Tibial artery (tissue), 4 donors: ENCODE measurements at regions not wholly inside any gene's neighbourhood (a gene's known extent, or its start where the extent isn't known, plus 50 kb on each side); places are given as distances from the start of the nearest gene placed in this dataset.
"Not testable (repeated sequence)": the region's sequence is repeated elsewhere in the genome, so short reads cannot be mapped to it uniquely, and the experiment has no call there.

ENCODE experiments used
- DNase-seq, 2 donors: peaks; one replicate each; pipeline ENCODE4 v3.0.0-alpha.2; 2019
- H3K27ac ChIP-seq, 2 donors: fragments of 200-600 bp; sonication (generic) in 1 of 2; 1 replicate in 1 of 2; 2 replicates in 1 of 2; pipeline ENCODE4 v1.5.1; 2018 to 2019; ENCODE audit warnings: mild to moderate bottlenecking in 1 of 2
- H3K27me3 ChIP-seq, 2 donors: fragments of 200-600 bp; sonication (generic) in 1 of 2; one replicate each; pipeline versions ENCODE4 v1.5.1 to v1.6.0; 2016 to 2019
- H3K36me3 ChIP-seq, 3 donors: fragments of 200-600 bp; sonication (generic) in 2 of 3; one replicate each; pipeline ENCODE4 v1.5.1; 2016 to 2019; ENCODE audit warnings: mild to moderate bottlenecking in 2 of 3
- H3K4me1 ChIP-seq, 4 donors: fragments of 200-600 bp; sonication (generic) in 2 of 4; 1 replicate in 3 of 4; 2 replicates in 1 of 4; pipeline ENCODE4 v1.5.1; 2016 to 2019
- H3K4me3 ChIP-seq, 2 donors: fragments of 200-600 bp; sonication (generic) in 1 of 2; 1 replicate in 1 of 2; 2 replicates in 1 of 2; pipeline ENCODE4 v1.5.1; 2018 to 2019; ENCODE audit warnings: mild to moderate bottlenecking in 2 of 2
- H3K9me3 ChIP-seq, 3 donors: fragments of 200-600 bp; sonication (generic) in 1 of 3; one replicate each; pipeline ENCODE4 v1.5.1; 2016 to 2019
- intact Hi-C: fragments of 100-400 bp; cut with DNase I; formaldehyde crosslinking; loops from one replicate; pipeline ENCODE4 v1.15.0; 2023; ENCODE audit warnings: low total_unique reads
- TF ChIP-seq, protein P1 (sequence below), 2 experiments: fragments of 200-600 bp in 1 of 2; fragments of 450-650 bp in 1 of 2; IDR thresholded peaks; one replicate each; pipeline ENCODE4 v1.5.1; 2017 to 2019; ENCODE audit warnings: antibody characterized with exemption in 2 of 2, mild to moderate bottlenecking in 1 of 2, moderate library complexity in 1 of 2

DNA sequence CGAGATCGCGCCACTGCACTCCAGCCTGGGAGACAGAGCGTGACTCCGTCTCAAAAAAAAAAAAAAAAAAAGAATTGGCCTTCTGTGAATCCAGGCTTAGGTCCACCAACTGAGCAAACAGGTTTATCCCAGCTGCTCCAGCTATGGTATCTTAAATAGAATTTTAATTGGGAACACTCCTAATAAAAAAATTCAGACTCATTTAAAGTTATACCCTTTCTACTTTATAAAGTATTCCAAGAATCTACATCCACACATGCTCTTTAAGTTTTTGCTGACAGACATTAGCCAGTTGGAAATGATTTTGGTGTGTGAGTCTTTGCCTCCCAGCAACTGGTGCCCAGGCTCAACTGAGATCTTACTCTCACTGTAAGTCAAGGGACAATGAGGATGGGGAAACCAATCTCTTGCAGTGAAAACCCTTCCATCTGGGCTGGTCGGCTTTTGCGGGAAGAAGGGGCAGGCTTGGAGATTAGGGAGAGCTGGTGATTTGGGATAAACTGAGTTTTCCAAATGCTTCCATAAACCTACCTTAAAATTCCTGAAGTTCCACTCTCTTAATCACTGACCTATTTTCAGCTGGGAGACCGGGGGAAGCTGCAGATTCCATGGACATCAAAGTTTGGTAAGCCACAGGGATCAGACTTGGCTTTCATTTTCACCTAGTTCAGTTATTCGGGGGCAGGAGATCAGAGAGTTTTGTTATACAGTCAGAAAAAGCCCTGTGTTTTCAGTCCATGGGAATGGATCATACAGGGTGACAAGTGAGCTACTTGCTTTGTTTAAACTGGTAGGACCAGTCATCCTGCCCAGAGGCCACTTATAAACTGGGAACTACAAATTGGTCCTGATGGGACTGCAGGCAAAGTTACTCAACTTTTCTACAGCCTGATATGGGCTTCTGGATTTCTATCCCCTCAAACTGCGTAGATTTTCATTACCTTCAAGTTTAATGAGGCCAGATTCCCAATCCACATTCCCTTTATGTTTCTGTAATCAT lies 89.3 kb upstream of the ZNF746 start:
- Histone ChIP-seq H3K36me3 (peaks cover 54 to 91% (median 86%) of the 10 kb centered on the region in 3 donors), H3K4me3 (no peak overlapping the region), H3K4me1 (no peaks in the 10 kb centered on the region), H3K27ac (no peak overlapping the region), H3K9me3 (peaks cover 0 to 6% (median 0%) of the 10 kb centered on the region in 3 donors), H3K27me3 (no peaks in the 10 kb centered on the region)
- TF ChIP-seq, protein P1, sequence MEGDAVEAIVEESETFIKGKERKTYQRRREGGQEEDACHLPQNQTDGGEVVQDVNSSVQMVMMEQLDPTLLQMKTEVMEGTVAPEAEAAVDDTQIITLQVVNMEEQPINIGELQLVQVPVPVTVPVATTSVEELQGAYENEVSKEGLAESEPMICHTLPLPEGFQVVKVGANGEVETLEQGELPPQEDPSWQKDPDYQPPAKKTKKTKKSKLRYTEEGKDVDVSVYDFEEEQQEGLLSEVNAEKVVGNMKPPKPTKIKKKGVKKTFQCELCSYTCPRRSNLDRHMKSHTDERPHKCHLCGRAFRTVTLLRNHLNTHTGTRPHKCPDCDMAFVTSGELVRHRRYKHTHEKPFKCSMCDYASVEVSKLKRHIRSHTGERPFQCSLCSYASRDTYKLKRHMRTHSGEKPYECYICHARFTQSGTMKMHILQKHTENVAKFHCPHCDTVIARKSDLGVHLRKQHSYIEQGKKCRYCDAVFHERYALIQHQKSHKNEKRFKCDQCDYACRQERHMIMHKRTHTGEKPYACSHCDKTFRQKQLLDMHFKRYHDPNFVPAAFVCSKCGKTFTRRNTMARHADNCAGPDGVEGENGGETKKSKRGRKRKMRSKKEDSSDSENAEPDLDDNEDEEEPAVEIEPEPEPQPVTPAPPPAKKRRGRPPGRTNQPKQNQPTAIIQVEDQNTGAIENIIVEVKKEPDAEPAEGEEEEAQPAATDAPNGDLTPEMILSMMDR (IDR thresholded peaks at IDR 0.05), result no peak
- DNase-seq, result no peak
- intact Hi-C loops, result no loop called here

DNA sequence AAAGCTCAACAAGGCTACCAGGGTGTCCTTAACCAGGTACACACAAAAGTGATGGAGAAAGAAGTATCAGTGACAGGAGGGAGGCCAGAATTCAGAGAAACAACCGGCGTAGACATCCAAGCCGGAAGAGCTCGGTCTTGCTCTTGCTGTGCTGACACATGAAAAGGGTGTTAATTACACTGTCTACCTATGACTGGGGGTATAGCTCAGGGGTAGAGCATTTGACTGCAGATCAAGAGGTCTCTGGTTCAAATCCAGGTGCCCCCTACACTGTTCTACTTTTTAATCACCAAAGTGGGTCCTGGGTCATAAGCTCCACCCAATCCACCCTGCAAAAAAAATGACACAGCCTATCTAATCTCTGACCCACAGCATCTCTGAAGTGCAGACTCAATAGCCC lies 86.9 kb upstream of the ZNF746 start:
- TF ChIP-seq, protein P1 (IDR thresholded peaks at IDR 0.05), result no peak
- Histone ChIP-seq H3K4me1 (no peaks in the 10 kb centered on the region), H3K4me3 (no peak overlapping the region), H3K36me3 (peaks cover 71 to 95% (median 84%) of the 10 kb centered on the region in 3 donors), H3K9me3 (peaks cover 0 to 6% (median 2%) of the 10 kb centered on the region in 3 donors), H3K27ac (no peak overlapping the region), H3K27me3 (no peaks in the 10 kb centered on the region)
- intact Hi-C loops, result no loop called here
- DNase-seq, result no peak

DNA sequence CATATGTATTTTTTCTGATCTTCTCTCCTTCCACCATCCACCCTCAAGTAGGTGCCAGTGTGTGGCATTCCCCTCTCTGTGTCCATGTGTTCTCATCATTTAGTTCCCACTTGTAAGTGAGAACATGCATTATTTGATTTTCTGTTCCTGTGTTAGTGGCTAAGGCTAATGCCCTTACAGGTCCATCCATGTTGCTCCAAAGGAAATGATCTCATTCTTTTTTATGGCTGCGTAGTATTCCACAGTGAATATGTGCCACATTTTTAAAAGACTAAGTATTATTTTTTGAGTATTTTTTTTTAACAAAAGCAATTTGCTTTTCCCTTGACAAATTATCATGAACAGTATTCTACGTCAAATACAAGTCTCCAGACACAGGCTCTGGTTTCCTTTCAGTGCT lies 86.4 kb upstream of the ZNF746 start:
- no peaks in the 10 kb centered on the region for H3K27me3 ChIP-seq
- peaks cover 0 to 8% (median 6%) of the 10 kb centered on the region in 3 donors for H3K9me3 ChIP-seq
- intact Hi-C loops, result no loop called here
- TF ChIP-seq, protein P1 (IDR thresholded peaks at IDR 0.05), result no peak
- H3K36me3 ChIP-seq, result peaks cover 76 to 95% (median 84%) of the 10 kb centered on the region in 3 donors
- H3K27ac ChIP-seq, result no peak overlapping the region
- no peak for DNase-seq
- H3K4me1 ChIP-seq, result no peaks in the 10 kb centered on the region
- no peak overlapping the region for H3K4me3 ChIP-seq

DNA sequence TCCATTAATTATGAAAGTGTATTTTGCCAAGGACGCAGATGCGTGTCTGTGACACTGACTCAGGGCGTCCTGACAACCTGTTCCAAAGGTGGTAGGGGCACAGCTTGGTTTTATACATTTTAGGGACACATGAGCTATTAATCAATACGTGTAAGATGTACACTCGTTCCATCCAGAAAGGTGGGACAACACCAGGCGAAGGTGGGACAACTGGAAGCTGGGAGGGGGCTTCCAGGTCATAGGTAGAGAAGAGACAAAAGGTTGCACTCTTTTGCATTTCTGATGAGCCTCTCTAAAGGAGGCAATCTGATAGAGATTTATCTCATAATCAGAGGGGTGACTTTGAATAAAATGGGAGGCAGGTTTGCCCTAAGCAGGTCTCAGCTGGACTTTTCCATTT lies 82.7 kb upstream of the ZNF746 start:
- Histone ChIP-seq H3K9me3 (peaks cover 0 to 19% (median 8%) of the 10 kb centered on the region in 3 donors), H3K27me3 (no peaks in the 10 kb centered on the region), H3K27ac (no peak overlapping the region), H3K4me1 (no peaks in the 10 kb centered on the region), H3K36me3 (peaks cover 51 to 66% (median 52%) of the 10 kb centered on the region in 3 donors), H3K4me3 (no peak overlapping the region)
- TF ChIP-seq, protein P1 (IDR thresholded peaks at IDR 0.05), result no peak
- intact Hi-C loops, result no loop called here
- DNase-seq, result no peak

DNA sequence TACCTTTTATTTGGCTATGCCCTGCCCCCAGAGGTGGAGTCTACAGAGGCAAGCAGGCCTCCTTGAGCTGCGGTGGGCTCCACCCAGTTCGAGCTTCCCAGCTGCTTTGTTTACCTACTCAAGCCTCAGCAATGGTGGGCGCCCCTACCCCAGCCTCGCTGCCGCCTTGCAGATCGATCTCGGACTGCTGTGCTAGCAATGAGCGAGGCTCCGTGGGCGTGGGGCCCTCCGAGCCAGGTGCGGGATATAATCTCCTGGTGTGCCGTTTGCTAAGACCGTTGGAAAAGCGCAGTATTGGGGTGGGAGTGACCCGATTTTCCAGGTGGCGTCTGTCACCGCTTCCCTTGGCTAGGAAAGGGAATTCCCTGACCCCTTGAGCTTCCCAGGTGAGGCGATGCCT lies 81.8 kb upstream of the ZNF746 start:
- H3K4me1 ChIP-seq, H3K27me3 ChIP-seq, H3K27ac ChIP-seq, intact Hi-C loops, DNase-seq, H3K4me3 ChIP-seq: not testable (repeated sequence)
- peaks cover 43 to 56% (median 44%) of the 10 kb centered on the region in 3 donors for H3K36me3 ChIP-seq
- peaks cover 0 to 19% (median 11%) of the 10 kb centered on the region in 3 donors for H3K9me3 ChIP-seq

DNA sequence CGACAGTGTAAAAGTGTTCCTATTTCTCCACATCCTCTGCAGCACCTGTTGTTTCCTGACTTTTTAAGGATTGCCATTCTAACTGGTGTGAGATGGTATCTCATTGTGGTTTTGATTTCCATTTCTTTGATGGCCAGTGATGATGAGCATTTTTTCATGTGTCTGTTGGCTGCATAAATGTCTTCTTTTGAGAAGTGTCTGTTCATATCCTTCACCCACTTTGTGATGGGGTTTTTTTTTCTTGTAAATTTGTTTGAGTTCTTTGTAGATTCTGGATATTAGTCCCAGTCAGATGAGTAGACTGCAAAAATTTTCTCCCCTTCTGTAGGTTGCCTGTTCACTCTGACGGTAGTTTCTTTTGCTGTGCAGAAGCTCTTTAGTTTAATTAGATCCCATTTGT lies 76.8 kb upstream of the ZNF746 start:
- H3K4me3 ChIP-seq, H3K27ac ChIP-seq, H3K27me3 ChIP-seq, H3K4me1 ChIP-seq, intact Hi-C loops, DNase-seq: not testable (repeated sequence)
- H3K9me3 ChIP-seq, result peaks cover 2 to 33% (median 24%) of the 10 kb centered on the region in 3 donors
- H3K36me3 ChIP-seq, result peaks cover 6 to 12% (median 12%) of the 10 kb centered on the region in 3 donors
